IMR-90 (cell line): ENCODE measurements at regions not wholly inside any gene's neighbourhood (a gene's known extent, or its start where the extent isn't known, plus 50 kb on each side); places are given as distances from the start of the nearest gene placed in this dataset.

Experiments
- ATAC-seq: fragments of 200-7000 bp; cut with Tn5 transposase; 2 replicates; pipeline ENCODE4 v1.9.1; 2020; ENCODE audit warnings: low read depth, mild to moderate bottlenecking, moderate library complexity
- BruUV-seq: library from RNA; stranded (reverse); fragments of 400-500 nt; replicated peaks from 2 replicates; lab custom pipeline; 2021; lab: Mats Ljungman, UMichigan
- CTCF ChIA-PET: fragments of 300-600 bp; formaldehyde crosslinking; extraction: SDS; loops from one replicate; lab custom pipeline; 2021; ENCODE audit warnings: antibody characterized with exemption; lab: Yijun Ruan, JAX
- POLR2A ChIA-PET: fragments of 300-600 bp; sonication (Branson Sonifier 250); formaldehyde crosslinking; loops from one replicate; lab custom pipeline; 2022; ENCODE audit warnings: antibody characterized with exemption; ENCODE audit not compliant: unreplicated experiment; lab: Charles Lee
- DNase-seq: peaks from one replicate; pipeline ENCODE4 v3.0.0; 2013
- H2AFZ ChIP-seq: replicated peaks from 2 replicates; pipeline ENCODE3; 2013; ENCODE audit warnings: low read length, mild to moderate bottlenecking; ENCODE audit not compliant: poor library complexity
- H2AK5ac ChIP-seq: 2 replicates; pipeline ENCODE4 v1.6.1; 2013; ENCODE audit warnings: low read depth, low read length, inconsistent platforms
- H2AK9ac ChIP-seq: replicated peaks from 2 replicates; pipeline ENCODE3; 2013; ENCODE audit warnings: mild to moderate bottlenecking, low read depth, low read length, moderate library complexity; ENCODE audit not compliant: poor library complexity
- H2BK120ac ChIP-seq: 2 replicates; pipeline ENCODE4 v1.6.1; 2013; ENCODE audit warnings: low read depth, low read length, inconsistent platforms
- H2BK15ac ChIP-seq: 3 replicates; pipeline ENCODE4 v1.6.1; 2013; ENCODE audit warnings: low read depth, low read length, inconsistent platforms
- H2BK20ac ChIP-seq: 2 replicates; pipeline ENCODE4 v1.6.1; 2013; ENCODE audit warnings: low read depth, mild to moderate bottlenecking, inconsistent platforms, low read length, moderate library complexity
- H2BK5ac ChIP-seq: 2 replicates; pipeline ENCODE4 v1.6.1; 2013; ENCODE audit warnings: mild to moderate bottlenecking, low read depth, low read length, inconsistent platforms; ENCODE audit not compliant: poor library complexity, severe bottlenecking
- H3K14ac ChIP-seq: replicated peaks from 2 replicates; pipeline ENCODE4 v1.6.1; 2013; ENCODE audit warnings: low read depth, low read length, inconsistent platforms
- H3K18ac ChIP-seq: 2 replicates; pipeline ENCODE4 v1.6.1; 2013; ENCODE audit warnings: low read depth, low read length, control low read depth
- H3K23ac ChIP-seq: 2 replicates; pipeline ENCODE4 v1.6.1; 2013; ENCODE audit warnings: low read depth, low read length, inconsistent platforms
- H3K27ac ChIP-seq: 2 replicates; pipeline ENCODE4 v1.5.1; 2013; ENCODE audit warnings: mild to moderate bottlenecking, control low read depth, low read length; ENCODE audit not compliant: insufficient read depth
- H3K27me3 ChIP-seq: 2 replicates; pipeline ENCODE4 v1.6.1; 2013; ENCODE audit warnings: low read length; ENCODE audit not compliant: control insufficient read depth, insufficient read depth
- H3K36me3 ChIP-seq: 2 replicates; pipeline ENCODE4 v1.6.1; 2013; ENCODE audit warnings: low read length, mixed read lengths; ENCODE audit not compliant: control insufficient read depth, insufficient read depth
- H3K4ac ChIP-seq: 2 replicates; pipeline ENCODE4 v1.6.1; 2013; ENCODE audit warnings: low read depth, low read length, inconsistent platforms
- H3K4me1 ChIP-seq: 2 replicates; pipeline ENCODE4 v1.6.1; 2013; ENCODE audit warnings: low read length, mixed read lengths; ENCODE audit not compliant: control insufficient read depth, insufficient read depth
- H3K4me2 ChIP-seq: 2 replicates; pipeline ENCODE4 v1.6.1; 2013; ENCODE audit warnings: low read depth, mild to moderate bottlenecking, control low read depth, low read length, moderate library complexity
- H3K4me3 ChIP-seq: 2 replicates; pipeline ENCODE4 v1.5.1; 2013; ENCODE audit warnings: low read depth, mild to moderate bottlenecking, control low read depth, low read length, moderate library complexity; ENCODE audit not compliant: insufficient read depth
- H3K56ac ChIP-seq: 2 replicates; pipeline ENCODE4 v1.6.1; 2013; ENCODE audit warnings: low read length, inconsistent platforms; ENCODE audit not compliant: insufficient read depth; ENCODE audit errors: extremely low read depth
- H3K79me1 ChIP-seq, 2 experiments: 2 replicates each; pipeline ENCODE4 v1.6.1; 2013; ENCODE audit warnings: low read length in 2 of 2, inconsistent platforms in 1 of 2, low read depth in 1 of 2
- H3K9ac ChIP-seq: 2 replicates; pipeline ENCODE4 v1.6.1; 2013; ENCODE audit warnings: low read depth, low read length, control low read depth
- H3K9me1 ChIP-seq: 2 replicates; pipeline ENCODE4 v1.6.1; 2013; ENCODE audit warnings: low read length, inconsistent platforms; ENCODE audit not compliant: insufficient read depth
- H3K9me3 ChIP-seq: 2 replicates; pipeline ENCODE4 v1.6.1; 2013; ENCODE audit warnings: low read length; ENCODE audit not compliant: control insufficient read depth, insufficient read depth
- H4K20me1 ChIP-seq: 2 replicates; pipeline ENCODE4 v1.6.1; 2013; ENCODE audit warnings: low read length, inconsistent platforms; ENCODE audit not compliant: insufficient read depth
- H4K5ac ChIP-seq: 2 replicates; pipeline ENCODE4 v1.6.1; 2013; ENCODE audit warnings: mild to moderate bottlenecking, low read depth, low read length, control low read depth
- H4K8ac ChIP-seq, 2 experiments: 2 replicates each; pipeline ENCODE4 v1.6.1; 2013; ENCODE audit warnings: low read depth in 2 of 2, low read length in 2 of 2, control low read depth in 1 of 2, inconsistent platforms in 1 of 2
- H4K91ac ChIP-seq: 2 replicates; pipeline ENCODE4 v1.6.1; 2013; ENCODE audit warnings: low read depth, low read length, inconsistent platforms; ENCODE audit not compliant: insufficient read depth
- CEBPB ChIP-seq: IDR thresholded peaks from 2 replicates; pipeline ENCODE4 v1.6.1; 2012; ENCODE audit warnings: low read depth, low read length, improper control_type of control experiment
- CHD1 ChIP-seq: IDR thresholded peaks from 2 replicates; pipeline ENCODE4 v1.6.1; 2012; ENCODE audit warnings: low read depth, low read length, improper control_type of control experiment
- MAFK ChIP-seq: IDR thresholded peaks from 2 replicates; pipeline ENCODE4 v1.6.1; 2012; ENCODE audit warnings: low read depth, low read length, improper control_type of control experiment
- MAZ ChIP-seq: IDR thresholded peaks from 2 replicates; pipeline ENCODE4 v1.6.1; 2012; ENCODE audit warnings: low read depth, mild to moderate bottlenecking, low read length, improper control_type of control experiment, moderate library complexity, borderline replicate concordance
- NFE2L2 ChIP-seq: fragments of 150-350 bp; IDR thresholded peaks from 2 replicates; pipeline ENCODE4 v1.6.1; 2016; ENCODE audit warnings: low read depth, mild to moderate bottlenecking, low read length
- RAD21 ChIP-seq: IDR thresholded peaks from 2 replicates; pipeline ENCODE4 v1.6.1; 2012; ENCODE audit warnings: low read length, improper control_type of control experiment
- RCOR1 ChIP-seq: IDR thresholded peaks from 2 replicates; pipeline ENCODE4 v1.6.1; 2012; ENCODE audit warnings: mild to moderate bottlenecking, low read length, improper control_type of control experiment; ENCODE audit not compliant: insufficient replicate concordance
- RFX5 ChIP-seq: IDR thresholded peaks from 2 replicates; pipeline ENCODE4 v1.8.0; 2012; ENCODE audit warnings: low read depth, mild to moderate bottlenecking, low read length, moderate library complexity
- SMC3 ChIP-seq: fragments of 150-350 bp; IDR thresholded peaks from 2 replicates; pipeline ENCODE4 v1.6.1; 2016; ENCODE audit warnings: low read depth, mild to moderate bottlenecking, antibody characterized with exemption, low read length, moderate library complexity
- dilution Hi-C: fragments of 300-500 bp; cut with HindIII; formaldehyde crosslinking; loops from one replicate; pipeline ENCODE4 v1.14.3; 2018; ENCODE audit warnings: low sequenced_read_pairs; ENCODE audit not compliant: unreplicated experiment
- in situ Hi-C: fragments of 300-500 bp; cut with MboI; formaldehyde crosslinking; loops from 3 replicates; pipeline ENCODE4 v1.14.3; 2019; ENCODE audit warnings: low sequenced_read_pairs, inconsistent platforms, mixed read lengths
- intact Hi-C: fragments of 100-400 bp; cut with micrococcal nuclease; formaldehyde crosslinking; loops from 2 replicates; pipeline ENCODE4 v1.10.0; 2022
- TF ChIP-seq, protein P1 (sequence below): conservative IDR thresholded peaks from 2 replicates; pipeline ENCODE4 v1.5.1; 2012; ENCODE audit warnings: mild to moderate bottlenecking, low read depth, low read length, improper control_type of control experiment

- Histone ChIP-seq H3K4ac (no peak overlapping the region), H2AK5ac (no peak overlapping the region), H2BK15ac (no peak overlapping the region), H3K9ac (no peak overlapping the region), H3K18ac (no peak overlapping the region), H3K4me3 (no peak overlapping the region), H3K27ac (no peak overlapping the region), H3K9me3 (peaks cover 2% of the 10 kb centered on the region), H3K36me3 (no peaks in the 10 kb centered on the region), H3K4me2 (no peak overlapping the region), H3K9me1 (no peaks in the 10 kb centered on the region), H3K14ac (no peak overlapping the region), H3K27me3 (no peaks in the 10 kb centered on the region), H2BK5ac (no peak overlapping the region), H3K56ac (no peak overlapping the region), H3K79me1 (no peaks in the 10 kb centered on the region), H2AFZ (no peak overlapping the region), H2BK120ac (no peak overlapping the region), H2BK20ac (no peak overlapping the region), H4K91ac (no peak overlapping the region), H3K4me1 (no peaks in the 10 kb centered on the region), H4K8ac (no peak overlapping the region), H2AK9ac (no peak overlapping the region), H4K20me1 (no peaks in the 10 kb centered on the region), H4K5ac (no peak overlapping the region), H3K23ac (no peak overlapping the region)
- CTCF ChIA-PET: no interaction called here
- dilution Hi-C loops (no loop called here), in situ Hi-C loops (no loop called here), intact Hi-C loops (no loop called here)
- BruUV-seq: no TSS peak
- POLR2A ChIA-PET: no interaction called here
- DNase-seq (no peak), ATAC-seq (no peak)
- TF ChIP-seq NFE2L2 (no peak), MAFK (no peak), RAD21 (no peak), MAZ (no peak), SMC3 (no peak), RFX5 (no peak), CEBPB (no peak), CHD1 (no peak), RCOR1 (no peak)
- TF ChIP-seq, protein P1, sequence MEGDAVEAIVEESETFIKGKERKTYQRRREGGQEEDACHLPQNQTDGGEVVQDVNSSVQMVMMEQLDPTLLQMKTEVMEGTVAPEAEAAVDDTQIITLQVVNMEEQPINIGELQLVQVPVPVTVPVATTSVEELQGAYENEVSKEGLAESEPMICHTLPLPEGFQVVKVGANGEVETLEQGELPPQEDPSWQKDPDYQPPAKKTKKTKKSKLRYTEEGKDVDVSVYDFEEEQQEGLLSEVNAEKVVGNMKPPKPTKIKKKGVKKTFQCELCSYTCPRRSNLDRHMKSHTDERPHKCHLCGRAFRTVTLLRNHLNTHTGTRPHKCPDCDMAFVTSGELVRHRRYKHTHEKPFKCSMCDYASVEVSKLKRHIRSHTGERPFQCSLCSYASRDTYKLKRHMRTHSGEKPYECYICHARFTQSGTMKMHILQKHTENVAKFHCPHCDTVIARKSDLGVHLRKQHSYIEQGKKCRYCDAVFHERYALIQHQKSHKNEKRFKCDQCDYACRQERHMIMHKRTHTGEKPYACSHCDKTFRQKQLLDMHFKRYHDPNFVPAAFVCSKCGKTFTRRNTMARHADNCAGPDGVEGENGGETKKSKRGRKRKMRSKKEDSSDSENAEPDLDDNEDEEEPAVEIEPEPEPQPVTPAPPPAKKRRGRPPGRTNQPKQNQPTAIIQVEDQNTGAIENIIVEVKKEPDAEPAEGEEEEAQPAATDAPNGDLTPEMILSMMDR: no peak
Measured at GRCh38 chr13:71039440-71039839, 827.6 kb downstream of the DACH1 start.
